Adrenal gland (tissue), 5 donors: ENCODE measurements at regions not wholly inside any gene's neighbourhood (a gene's known extent, or its start where the extent isn't known, plus 50 kb on each side); places are given as distances from the start of the nearest gene placed in this dataset.

Source experiments
- CTCF ChIP-seq, 6 experiments: fragments of 450-650 bp in 4 of 6; fragments of 200-600 bp in 2 of 6; sonication (generic) in 1 of 6; IDR thresholded peaks; 1 replicate in 5 of 6; 2 replicates in 1 of 6; pipeline versions ENCODE4 v1.5.1 to v1.8.0; 2016 to 2021; ENCODE audit warnings: antibody characterized with exemption in 6 of 6, mild to moderate bottlenecking in 2 of 6, moderate library complexity in 1 of 6
- POLR2A ChIP-seq, 2 donors: fragments of 450-650 bp; IDR thresholded peaks; one replicate each; pipeline ENCODE4 v1.6.1; 2017; ENCODE audit warnings: antibody characterized with exemption in 2 of 2, mild to moderate bottlenecking in 2 of 2, moderate library complexity in 1 of 2
- donor health status: DM: no; HTN: no; CAD: no.

GRCh38 chr21:41681348-41681801 lies 85.5 kb downstream of the RIPK4 start:
- TF ChIP-seq CTCF (IDR thresholded peaks at IDR 0.05) (no peak), POLR2A (IDR thresholded peaks at IDR 0.05) (no peak)
